Vagina (tissue), 2 donors: ENCODE measurements at regions not wholly inside any gene's neighbourhood (a gene's known extent, or its start where the extent isn't known, plus 50 kb on each side); places are given as distances from the start of the nearest gene placed in this dataset.

Source experiments
- DNase-seq, 2 donors: peaks; one replicate each; pipeline ENCODE4 v3.0.0-alpha.2; 2017; ENCODE audit errors: extremely low spot score in 2 of 2
- H3K27ac ChIP-seq: fragments of 200-600 bp; sonication (generic); one replicate; pipeline ENCODE4 v1.5.1; 2019
- H3K27me3 ChIP-seq: fragments of 200-600 bp; sonication (generic); one replicate; pipeline ENCODE4 v1.5.1; 2019
- H3K36me3 ChIP-seq, 2 donors: fragments of 200-600 bp; sonication (generic); one replicate each; pipeline ENCODE4 v1.5.1; 2017 to 2019
- H3K4me1 ChIP-seq: fragments of 200-600 bp; sonication (generic); one replicate; pipeline ENCODE4 v1.5.1; 2019
- H3K4me3 ChIP-seq, 2 donors: fragments of 200-600 bp; sonication (generic); 1 replicate in 1 of 2; 2 replicates in 1 of 2; pipeline ENCODE4 v1.5.1; 2016 to 2019
- H3K9me3 ChIP-seq: fragments of 200-600 bp; sonication (generic); one replicate; pipeline ENCODE4 v1.5.1; 2019
- POLR2A ChIP-seq, 2 donors: fragments of 450-650 bp; IDR thresholded peaks; one replicate each; pipeline ENCODE4 v1.6.1; 2017; ENCODE audit warnings: antibody characterized with exemption in 2 of 2, mild to moderate bottlenecking in 2 of 2, moderate library complexity in 2 of 2
- POLR2AphosphoS5 ChIP-seq, 2 donors: sonication (generic); formaldehyde crosslinking; IDR thresholded peaks; one replicate each; pipeline ENCODE4 v1.9.0; 2017; ENCODE audit warnings: antibody characterized with exemption in 2 of 2, mild to moderate bottlenecking in 2 of 2, low read depth in 1 of 2; ENCODE audit not compliant: insufficient read depth in 1 of 2
- intact Hi-C: fragments of 100-400 bp; cut with DNase I; formaldehyde crosslinking; loops from one replicate; pipeline ENCODE4 v1.15.1; 2023
- TF ChIP-seq, protein P1 (sequence below), 3 experiments: fragments of 450-650 bp in 2 of 3; fragments of 200-600 bp in 1 of 3; sonication (generic) in 1 of 3; IDR thresholded peaks; one replicate each; pipeline ENCODE4 v1.5.1; 2017 to 2019; ENCODE audit warnings: antibody characterized with exemption in 3 of 3, mild to moderate bottlenecking in 2 of 3, moderate library complexity in 2 of 3

DNA sequence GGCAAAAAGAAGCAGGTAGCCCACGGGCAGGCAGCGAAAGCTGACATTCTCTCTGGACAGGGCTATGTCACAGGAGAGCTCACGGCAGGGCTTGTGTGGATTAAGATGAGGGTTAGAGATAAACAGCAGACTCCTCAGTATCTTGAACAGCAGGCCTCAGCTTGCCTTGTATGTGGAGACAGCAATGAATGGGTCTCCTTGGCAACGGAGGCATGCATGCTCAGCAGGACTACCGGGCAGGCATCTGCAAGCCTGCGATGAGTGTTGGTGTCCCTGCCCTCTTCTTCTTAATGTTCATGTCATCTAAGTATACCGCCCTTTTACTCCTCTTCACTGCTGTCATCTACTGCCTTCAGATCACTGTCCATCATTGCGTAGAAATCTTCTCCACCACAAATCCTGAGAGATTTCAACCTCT, 81.9 kb upstream of the C1GALT1 start:
- Histone ChIP-seq H3K36me3 (no peaks in the 10 kb centered on the region), H3K9me3 (no peaks in the 10 kb centered on the region), H3K4me3 (no peak overlapping the region), H3K27ac (no peak overlapping the region), H3K4me1 (peaks cover 7% of the 10 kb centered on the region), H3K27me3 (no peaks in the 10 kb centered on the region)
- TF ChIP-seq, protein P1, sequence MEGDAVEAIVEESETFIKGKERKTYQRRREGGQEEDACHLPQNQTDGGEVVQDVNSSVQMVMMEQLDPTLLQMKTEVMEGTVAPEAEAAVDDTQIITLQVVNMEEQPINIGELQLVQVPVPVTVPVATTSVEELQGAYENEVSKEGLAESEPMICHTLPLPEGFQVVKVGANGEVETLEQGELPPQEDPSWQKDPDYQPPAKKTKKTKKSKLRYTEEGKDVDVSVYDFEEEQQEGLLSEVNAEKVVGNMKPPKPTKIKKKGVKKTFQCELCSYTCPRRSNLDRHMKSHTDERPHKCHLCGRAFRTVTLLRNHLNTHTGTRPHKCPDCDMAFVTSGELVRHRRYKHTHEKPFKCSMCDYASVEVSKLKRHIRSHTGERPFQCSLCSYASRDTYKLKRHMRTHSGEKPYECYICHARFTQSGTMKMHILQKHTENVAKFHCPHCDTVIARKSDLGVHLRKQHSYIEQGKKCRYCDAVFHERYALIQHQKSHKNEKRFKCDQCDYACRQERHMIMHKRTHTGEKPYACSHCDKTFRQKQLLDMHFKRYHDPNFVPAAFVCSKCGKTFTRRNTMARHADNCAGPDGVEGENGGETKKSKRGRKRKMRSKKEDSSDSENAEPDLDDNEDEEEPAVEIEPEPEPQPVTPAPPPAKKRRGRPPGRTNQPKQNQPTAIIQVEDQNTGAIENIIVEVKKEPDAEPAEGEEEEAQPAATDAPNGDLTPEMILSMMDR (IDR thresholded peaks at IDR 0.05), result no peak
- no peak for TF ChIP-seq POLR2A (IDR thresholded peaks at IDR 0.05)
- peak in 1 of 2 donors; percentile 39 for TF ChIP-seq POLR2AphosphoS5 (IDR thresholded peaks at IDR 0.05; ENCODE audit: insufficient read depth in 1 of 2, low read depth in 1 of 2)
- intact Hi-C loops, result loop anchor here (5.0 kb wide), 1 partner anchor 442 kb away; no protein-coding TSS in a partner anchor
- no peak for DNase-seq

DNA sequence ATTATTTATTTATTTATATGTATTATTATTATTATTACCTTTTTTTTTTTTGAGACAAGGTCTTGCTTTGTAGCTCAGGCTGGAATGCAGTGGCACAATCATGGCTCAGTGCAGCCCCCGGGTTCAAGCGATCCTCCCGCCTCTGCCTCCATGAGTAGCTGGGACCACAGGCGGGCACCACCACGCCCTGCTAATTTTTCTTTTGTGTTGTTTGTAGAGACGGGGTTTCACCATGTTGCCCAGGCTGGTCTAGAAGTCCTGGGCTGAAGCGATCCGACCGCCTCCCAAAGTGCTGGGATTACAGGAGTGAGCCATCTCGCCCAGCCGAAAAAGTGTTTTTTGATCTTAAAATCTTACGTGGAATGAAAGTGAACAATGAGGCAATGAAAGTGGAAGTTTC, 79.4 kb upstream of the C1GALT1 start:
- no peak for DNase-seq
- no peaks in the 10 kb centered on the region for H3K27me3 ChIP-seq
- no peak overlapping the region for H3K27ac ChIP-seq
- TF ChIP-seq, protein P1 (IDR thresholded peaks at IDR 0.05), result no peak
- TF ChIP-seq POLR2A (IDR thresholded peaks at IDR 0.05) (no peak), POLR2AphosphoS5 (IDR thresholded peaks at IDR 0.05; ENCODE audit: insufficient read depth in 1 of 2, low read depth in 1 of 2) (no peak)
- peaks cover 7% of the 10 kb centered on the region for H3K4me1 ChIP-seq
- no peaks in the 10 kb centered on the region for H3K36me3 ChIP-seq
- H3K4me3 ChIP-seq, result no peak overlapping the region
- intact Hi-C loops, result loop anchor here (5.0 kb wide), 1 partner anchor 439 kb away; no protein-coding TSS in a partner anchor
- H3K9me3 ChIP-seq, result no peaks in the 10 kb centered on the region

DNA sequence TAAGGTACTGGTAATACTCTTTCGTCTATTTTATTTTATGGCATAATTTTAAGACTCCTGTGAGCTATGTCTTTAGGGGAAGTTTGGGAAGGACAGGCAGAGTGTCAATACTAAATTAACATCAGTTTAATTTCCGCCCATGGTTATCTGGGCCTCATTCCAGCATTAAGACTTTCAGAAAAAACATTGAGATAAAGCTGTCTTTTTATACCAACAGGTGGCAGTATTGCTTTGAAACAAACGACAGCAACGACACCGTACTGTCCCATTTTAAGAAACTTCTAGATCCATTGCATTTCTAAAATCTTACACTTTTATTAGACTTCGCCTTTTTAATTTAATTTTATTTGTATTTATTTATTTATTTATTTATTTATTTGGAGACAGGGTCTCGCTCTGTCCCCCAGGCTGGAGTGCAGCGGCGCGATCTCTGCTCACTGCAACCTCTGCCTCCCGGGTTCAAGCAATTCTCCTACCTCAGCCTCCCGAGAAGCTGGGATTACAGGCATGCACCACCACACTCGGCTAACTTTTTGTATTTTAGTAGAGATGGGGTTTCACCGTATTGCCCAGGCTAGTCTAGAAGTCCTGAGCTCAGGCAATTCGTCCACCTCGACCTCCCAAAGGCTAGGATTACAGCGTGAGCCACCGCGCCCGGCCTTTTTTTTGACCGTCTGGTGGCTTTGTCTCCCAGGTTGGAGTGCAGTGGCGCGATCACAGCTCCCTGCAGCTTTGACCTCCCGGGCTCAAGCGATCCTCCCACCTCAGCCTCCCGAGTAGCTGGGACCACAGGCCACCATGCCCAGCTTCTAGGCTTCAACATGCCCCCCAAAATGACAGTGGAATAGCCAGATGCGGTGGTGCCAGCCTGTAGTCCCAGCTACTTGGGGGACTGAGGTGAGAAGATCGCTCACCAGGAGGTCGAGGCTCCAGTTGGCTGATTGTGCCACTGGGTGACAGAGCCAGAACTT, 78.7 kb upstream of the C1GALT1 start:
- peaks cover 7% of the 10 kb centered on the region for H3K4me1 ChIP-seq
- H3K27me3 ChIP-seq, result no peaks in the 10 kb centered on the region
- no peaks in the 10 kb centered on the region for H3K36me3 ChIP-seq
- H3K27ac ChIP-seq, result no peak overlapping the region
- H3K4me3 ChIP-seq, result no peak overlapping the region
- no peak for DNase-seq
- TF ChIP-seq, protein P1 (IDR thresholded peaks at IDR 0.05), result peak; percentile 7 to 52 (median 50)
- TF ChIP-seq POLR2AphosphoS5 (IDR thresholded peaks at IDR 0.05; ENCODE audit: insufficient read depth in 1 of 2, low read depth in 1 of 2), result no peak
- intact Hi-C loops, result loop anchor here (5.0 kb wide), 1 partner anchor 439 kb away; no protein-coding TSS in a partner anchor
- H3K9me3 ChIP-seq, result no peaks in the 10 kb centered on the region

DNA sequence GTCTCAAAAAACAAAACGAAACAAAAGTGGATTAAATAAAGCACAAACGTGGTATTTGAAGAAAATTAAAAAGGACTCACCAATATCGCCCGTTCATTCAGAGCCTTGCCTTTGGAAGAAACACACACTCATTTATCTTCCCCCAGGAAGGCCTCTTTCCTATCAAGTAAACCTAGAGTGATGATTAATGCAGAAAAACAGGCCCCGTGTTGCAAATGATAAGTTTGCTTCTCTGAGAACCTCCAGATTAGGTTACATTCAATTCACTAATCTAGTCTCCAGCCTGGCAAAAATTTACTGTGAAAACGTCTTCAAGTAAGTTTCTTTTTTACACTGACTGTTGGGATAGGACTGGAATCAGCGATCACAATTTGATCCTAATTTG, 78.0 kb upstream of the C1GALT1 start:
- Histone ChIP-seq H3K36me3 (no peaks in the 10 kb centered on the region), H3K27me3 (no peaks in the 10 kb centered on the region), H3K4me1 (peaks cover 7% of the 10 kb centered on the region), H3K27ac (no peak overlapping the region), H3K4me3 (no peak overlapping the region), H3K9me3 (no peaks in the 10 kb centered on the region)
- intact Hi-C loops, result loop anchor here (5.0 kb wide), 1 partner anchor 438 kb away; no protein-coding TSS in a partner anchor
- no peak for TF ChIP-seq POLR2AphosphoS5 (IDR thresholded peaks at IDR 0.05; ENCODE audit: insufficient read depth in 1 of 2, low read depth in 1 of 2)
- TF ChIP-seq, protein P1 (IDR thresholded peaks at IDR 0.05), result no peak
- no peak for TF ChIP-seq POLR2A (IDR thresholded peaks at IDR 0.05)
- DNase-seq, result no peak

DNA sequence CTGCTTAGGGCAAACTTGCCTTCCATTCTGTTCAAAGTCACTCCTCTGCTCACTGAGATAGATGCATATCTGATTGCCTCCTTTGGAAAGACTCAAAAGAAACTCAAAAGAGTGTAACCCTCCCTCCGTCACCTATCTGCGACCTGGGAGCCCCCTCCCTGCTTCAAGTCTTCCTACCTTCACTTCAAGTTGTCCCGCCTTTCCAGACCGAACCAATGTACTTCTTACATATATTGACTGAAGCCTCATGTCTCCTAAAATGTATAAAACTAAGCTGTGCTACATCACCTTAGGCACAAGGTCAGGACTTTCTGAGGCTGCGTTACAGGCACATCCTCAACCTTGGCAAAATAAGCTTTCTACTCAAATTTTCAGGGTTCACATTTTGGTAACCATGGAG, 77.4 kb upstream of the C1GALT1 start:
- H3K4me3 ChIP-seq, result no peak overlapping the region
- DNase-seq, result no peak
- H3K36me3 ChIP-seq, result no peaks in the 10 kb centered on the region
- no peaks in the 10 kb centered on the region for H3K27me3 ChIP-seq
- peaks cover 2% of the 10 kb centered on the region for H3K4me1 ChIP-seq
- no peak overlapping the region for H3K27ac ChIP-seq
- no peaks in the 10 kb centered on the region for H3K9me3 ChIP-seq
- no peak for TF ChIP-seq POLR2AphosphoS5 (IDR thresholded peaks at IDR 0.05; ENCODE audit: insufficient read depth in 1 of 2, low read depth in 1 of 2)
- TF ChIP-seq, protein P1 (IDR thresholded peaks at IDR 0.05), result no peak
- no peak for TF ChIP-seq POLR2A (IDR thresholded peaks at IDR 0.05)
- intact Hi-C loops, result loop anchor here (5.0 kb wide), 1 partner anchor 437 kb away; no protein-coding TSS in a partner anchor
